Fibroblast of lung (primary cell): ENCODE measurements at regions not wholly inside any gene's neighbourhood (a gene's known extent, or its start where the extent isn't known, plus 50 kb on each side); places are given as distances from the start of the nearest gene placed in this dataset.

Source experiments
- EZH2 ChIP-seq: IDR thresholded peaks from 2 replicates; pipeline ENCODE4 v1.5.1; 2012; ENCODE audit warnings: low read length, control low read depth, mild to moderate bottlenecking; ENCODE audit errors: missing control alignments
- TF ChIP-seq, protein P1 (sequence below), 2 donors: IDR thresholded peaks in 1 of 2; conservative IDR thresholded peaks in 1 of 2; 1 replicate in 1 of 2; 2 replicates in 1 of 2; pipeline ENCODE4 v1.5.1; 2011 to 2012; ENCODE audit warnings: low read length in 2 of 2, control low read depth in 1 of 2, inconsistent platforms in 1 of 2, low read depth in 1 of 2, mild to moderate bottlenecking in 1 of 2

- TF ChIP-seq, protein P1, sequence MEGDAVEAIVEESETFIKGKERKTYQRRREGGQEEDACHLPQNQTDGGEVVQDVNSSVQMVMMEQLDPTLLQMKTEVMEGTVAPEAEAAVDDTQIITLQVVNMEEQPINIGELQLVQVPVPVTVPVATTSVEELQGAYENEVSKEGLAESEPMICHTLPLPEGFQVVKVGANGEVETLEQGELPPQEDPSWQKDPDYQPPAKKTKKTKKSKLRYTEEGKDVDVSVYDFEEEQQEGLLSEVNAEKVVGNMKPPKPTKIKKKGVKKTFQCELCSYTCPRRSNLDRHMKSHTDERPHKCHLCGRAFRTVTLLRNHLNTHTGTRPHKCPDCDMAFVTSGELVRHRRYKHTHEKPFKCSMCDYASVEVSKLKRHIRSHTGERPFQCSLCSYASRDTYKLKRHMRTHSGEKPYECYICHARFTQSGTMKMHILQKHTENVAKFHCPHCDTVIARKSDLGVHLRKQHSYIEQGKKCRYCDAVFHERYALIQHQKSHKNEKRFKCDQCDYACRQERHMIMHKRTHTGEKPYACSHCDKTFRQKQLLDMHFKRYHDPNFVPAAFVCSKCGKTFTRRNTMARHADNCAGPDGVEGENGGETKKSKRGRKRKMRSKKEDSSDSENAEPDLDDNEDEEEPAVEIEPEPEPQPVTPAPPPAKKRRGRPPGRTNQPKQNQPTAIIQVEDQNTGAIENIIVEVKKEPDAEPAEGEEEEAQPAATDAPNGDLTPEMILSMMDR (conservative IDR thresholded peaks at IDR 0.05 in 1 of 2, IDR thresholded peaks at IDR 0.05 in 1 of 2; ENCODE audit: low read depth in 1 of 2, low read length in 2 of 2), result no peak
- TF ChIP-seq EZH2, result no peak
These were observed 257.8 kb downstream of the SEC61B start for GRCh38 chr9:99479929-99480328.
